ENCODE measurements at regions not wholly inside any gene's neighbourhood (a gene's known extent, or its start where the extent isn't known, plus 50 kb on each side); places are given as distances from the start of the nearest gene placed in this dataset.

DNA sequence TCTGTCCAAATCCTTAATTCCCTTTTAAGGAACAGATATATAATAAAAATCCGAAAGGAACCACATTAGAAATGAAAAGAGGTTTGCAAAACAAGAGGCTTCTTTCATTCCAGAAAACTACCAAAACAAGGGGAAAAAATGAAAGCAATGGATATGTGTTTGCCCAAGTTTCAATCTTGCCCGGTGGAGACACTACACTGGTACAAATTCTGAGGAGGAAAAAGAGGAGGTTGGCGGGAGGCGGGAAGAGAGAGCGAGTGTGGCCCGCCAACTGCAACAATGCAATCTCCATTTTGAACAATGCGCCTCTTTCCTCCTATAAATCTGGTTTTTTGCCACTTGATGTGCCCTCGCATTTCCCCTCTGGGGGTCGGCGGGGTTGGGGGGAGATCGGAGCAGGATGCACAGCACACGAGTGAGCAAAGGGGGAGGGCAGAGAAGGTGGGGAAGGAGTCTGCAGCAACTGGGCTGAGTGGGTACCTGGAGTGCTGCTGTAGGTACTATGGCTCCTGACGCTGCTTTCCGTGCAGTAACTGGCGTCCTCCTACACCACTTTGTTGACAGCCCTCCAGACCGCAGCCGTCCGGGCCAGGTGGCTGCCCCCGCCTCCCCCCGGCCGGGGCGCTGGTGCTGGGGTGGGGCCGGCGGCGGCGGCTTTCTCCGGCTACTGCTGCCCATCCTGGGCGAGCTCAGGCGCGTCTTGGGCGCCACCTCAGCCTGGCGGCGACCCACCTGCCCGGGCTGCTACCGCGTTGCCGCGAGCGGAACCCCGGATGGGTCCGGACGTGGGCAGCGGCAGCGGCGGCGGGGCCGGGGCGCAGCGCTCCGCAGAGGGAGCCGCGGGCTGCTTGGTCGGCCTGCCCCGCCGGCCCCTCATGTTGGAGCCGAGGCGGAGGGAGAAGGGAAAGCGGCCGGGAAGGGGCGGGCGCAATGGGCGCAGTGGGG is 93.8 kb upstream of the PLEKHM1 start (continued):
- TF ChIP-seq ZNF394 (tag by site-specific recombination; IDR thresholded peaks at IDR 0.05; ENCODE audit: borderline replicate concordance) (peak; percentile 55; the same call in 1 of the 2 replicates), ZNF391 (tag by site-specific recombination; IDR thresholded peaks at IDR 0.05; ENCODE audit: borderline replicate concordance, low read depth) (0 out of 2 replicates have a peak, but pooled peaks have one; percentile 92), ZNF513 (tag by site-specific recombination; IDR thresholded peaks at IDR 0.05) (no peak), ZNF837 (tag by site-specific recombination; IDR thresholded peaks at IDR 0.05) (peak; percentile 87; the same call in 1 of the 2 replicates), GLIS2 (tag by site-specific recombination; IDR thresholded peaks at IDR 0.05) (peak; percentile 80), KLF9 (tag by site-specific recombination; IDR thresholded peaks at IDR 0.05; ENCODE audit: low read depth) (peak; percentile 71; the same call in 1 of the 2 replicates), ZNF621 (tag by site-specific recombination; IDR thresholded peaks at IDR 0.05) (no peak), ZNF747 (tag by site-specific recombination; IDR thresholded peaks at IDR 0.05) (no peak), ZNF792 (tag by site-specific recombination; IDR thresholded peaks at IDR 0.05) (peak; percentile 64; the same call in 1 of the 2 replicates), MYNN (tag by site-specific recombination; IDR thresholded peaks at IDR 0.05; ENCODE audit: borderline replicate concordance) (peak; percentile 63; the same call in 1 of the 2 replicates), GFI1B (tag by site-specific recombination; IDR thresholded peaks at IDR 0.05) (no peak), ZNF76 (tag by site-specific recombination; IDR thresholded peaks at IDR 0.05; ENCODE audit: borderline replicate concordance, low read depth) (peak; percentile 51; the same call in 1 of the 2 replicates), ZNF639 (tag by site-specific recombination; IDR thresholded peaks at IDR 0.05) (peak; percentile 48; the same call in 1 of the 2 replicates), ZNF248 (tag by site-specific recombination; IDR thresholded peaks at IDR 0.05) (no peak), ZNF600 (tag by site-specific recombination; IDR thresholded peaks at IDR 0.05) (peak; percentile 90), ZNF292 (tag by site-specific recombination; IDR thresholded peaks at IDR 0.05; ENCODE audit: borderline replicate concordance, low read depth) (0 out of 2 replicates have a peak, but pooled peaks have one; percentile 15), ZBTB44 (tag by site-specific recombination; IDR thresholded peaks at IDR 0.05) (no peak), ZNF624 (tag by site-specific recombination; IDR thresholded peaks at IDR 0.05) (no peak), ZNF596 (tag by site-specific recombination; IDR thresholded peaks at IDR 0.05) (peak; percentile 61), ZBTB20 (tag by site-specific recombination; IDR thresholded peaks at IDR 0.05) (peak; percentile 87), ZNF501 (tag by site-specific recombination; IDR thresholded peaks at IDR 0.05) (peak; percentile 89), ZNF785 (tag by site-specific recombination; IDR thresholded peaks at IDR 0.05) (peak; percentile 44; the same call in 1 of the 2 replicates), ZNF555 (tag by site-specific recombination; conservative IDR thresholded peaks at IDR 0.05) (no peak), ZNF660 (tag by site-specific recombination; IDR thresholded peaks at IDR 0.05) (peak; percentile 54), YY1 (tag by site-specific recombination; IDR thresholded peaks at IDR 0.05) (no peak; the same call in 1 of the 2 replicates), IKZF3 (tag by site-specific recombination; IDR thresholded peaks at IDR 0.05) (peak; percentile 33; the same call in 1 of the 2 replicates), ZNF341 (tag by site-specific recombination; IDR thresholded peaks at IDR 0.05; ENCODE audit: low read depth) (0 out of 2 replicates have a peak, but pooled peaks have one; percentile 16)
- TF ChIP-seq, protein P1, sequence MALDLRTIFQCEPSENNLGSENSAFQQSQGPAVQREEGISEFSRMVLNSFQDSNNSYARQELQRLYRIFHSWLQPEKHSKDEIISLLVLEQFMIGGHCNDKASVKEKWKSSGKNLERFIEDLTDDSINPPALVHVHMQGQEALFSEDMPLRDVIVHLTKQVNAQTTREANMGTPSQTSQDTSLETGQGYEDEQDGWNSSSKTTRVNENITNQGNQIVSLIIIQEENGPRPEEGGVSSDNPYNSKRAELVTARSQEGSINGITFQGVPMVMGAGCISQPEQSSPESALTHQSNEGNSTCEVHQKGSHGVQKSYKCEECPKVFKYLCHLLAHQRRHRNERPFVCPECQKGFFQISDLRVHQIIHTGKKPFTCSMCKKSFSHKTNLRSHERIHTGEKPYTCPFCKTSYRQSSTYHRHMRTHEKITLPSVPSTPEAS (tag by site-specific recombination; IDR thresholded peaks at IDR 0.05), result no peak
- TF ChIP-seq, protein P2, sequence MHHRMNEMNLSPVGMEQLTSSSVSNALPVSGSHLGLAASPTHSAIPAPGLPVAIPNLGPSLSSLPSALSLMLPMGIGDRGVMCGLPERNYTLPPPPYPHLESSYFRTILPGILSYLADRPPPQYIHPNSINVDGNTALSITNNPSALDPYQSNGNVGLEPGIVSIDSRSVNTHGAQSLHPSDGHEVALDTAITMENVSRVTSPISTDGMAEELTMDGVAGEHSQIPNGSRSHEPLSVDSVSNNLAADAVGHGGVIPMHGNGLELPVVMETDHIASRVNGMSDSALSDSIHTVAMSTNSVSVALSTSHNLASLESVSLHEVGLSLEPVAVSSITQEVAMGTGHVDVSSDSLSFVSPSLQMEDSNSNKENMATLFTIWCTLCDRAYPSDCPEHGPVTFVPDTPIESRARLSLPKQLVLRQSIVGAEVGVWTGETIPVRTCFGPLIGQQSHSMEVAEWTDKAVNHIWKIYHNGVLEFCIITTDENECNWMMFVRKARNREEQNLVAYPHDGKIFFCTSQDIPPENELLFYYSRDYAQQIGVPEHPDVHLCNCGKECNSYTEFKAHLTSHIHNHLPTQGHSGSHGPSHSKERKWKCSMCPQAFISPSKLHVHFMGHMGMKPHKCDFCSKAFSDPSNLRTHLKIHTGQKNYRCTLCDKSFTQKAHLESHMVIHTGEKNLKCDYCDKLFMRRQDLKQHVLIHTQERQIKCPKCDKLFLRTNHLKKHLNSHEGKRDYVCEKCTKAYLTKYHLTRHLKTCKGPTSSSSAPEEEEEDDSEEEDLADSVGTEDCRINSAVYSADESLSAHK (tag by site-specific recombination; IDR thresholded peaks at IDR 0.05), result 0 out of 2 replicates have a peak, but pooled peaks have one; percentile 31

Measured in HEK293 (cell line).